HG03066 (cell line): ENCODE measurements at regions not wholly inside any gene's neighbourhood (a gene's known extent, or its start where the extent isn't known, plus 50 kb on each side); places are given as distances from the start of the nearest gene placed in this dataset.
"Not testable (repeated sequence)": the region's sequence is repeated elsewhere in the genome, so short reads cannot be mapped to it uniquely, and the experiment has no call there.

Experiments
- ATAC-seq: cut with Tn5 transposase; IDR thresholded peaks from one replicate; pipeline ENCODE4 v1.9.1; 2021; ENCODE audit warnings: low read depth; ENCODE audit not compliant: unreplicated experiment

DNA sequence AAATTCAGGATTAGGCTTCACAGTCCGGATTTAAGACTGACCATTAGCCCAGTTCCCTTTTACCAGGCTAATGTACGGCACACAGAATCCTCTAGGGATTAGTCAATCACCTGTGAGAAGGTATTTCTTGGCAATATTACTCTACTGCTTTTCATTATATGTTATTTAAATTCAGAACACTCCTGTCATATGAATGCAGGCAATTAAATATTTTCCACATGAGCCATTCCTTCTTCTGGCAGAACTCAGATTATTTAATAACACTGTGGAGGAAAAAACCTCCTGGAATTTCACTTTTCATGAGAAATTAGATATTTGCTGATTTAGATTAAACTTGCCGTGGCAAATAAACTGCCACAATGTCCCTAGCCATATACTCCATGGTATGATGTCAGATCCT lies 1357.5 kb upstream of the C9orf72 start:
- no peak for ATAC-seq

DNA sequence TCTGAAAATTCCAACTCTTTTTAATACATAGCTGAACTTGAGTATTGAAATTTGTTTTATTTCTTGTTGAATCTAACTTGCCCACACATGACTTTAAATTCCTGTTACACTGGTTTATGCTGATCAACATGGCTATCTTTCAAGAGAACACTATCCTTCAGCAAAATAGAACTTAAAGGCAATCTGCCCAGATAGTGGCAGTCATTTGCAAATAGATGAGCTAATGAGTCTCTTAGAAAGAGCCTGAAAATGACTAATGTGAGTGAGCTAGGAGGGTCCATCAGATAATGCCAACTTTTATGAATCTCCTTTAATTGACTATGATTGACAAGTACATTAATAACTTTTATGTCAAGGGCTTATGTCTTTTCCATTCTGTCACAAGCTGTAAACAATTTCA lies 1360.8 kb upstream of the C9orf72 start:
- ATAC-seq, result no peak

DNA sequence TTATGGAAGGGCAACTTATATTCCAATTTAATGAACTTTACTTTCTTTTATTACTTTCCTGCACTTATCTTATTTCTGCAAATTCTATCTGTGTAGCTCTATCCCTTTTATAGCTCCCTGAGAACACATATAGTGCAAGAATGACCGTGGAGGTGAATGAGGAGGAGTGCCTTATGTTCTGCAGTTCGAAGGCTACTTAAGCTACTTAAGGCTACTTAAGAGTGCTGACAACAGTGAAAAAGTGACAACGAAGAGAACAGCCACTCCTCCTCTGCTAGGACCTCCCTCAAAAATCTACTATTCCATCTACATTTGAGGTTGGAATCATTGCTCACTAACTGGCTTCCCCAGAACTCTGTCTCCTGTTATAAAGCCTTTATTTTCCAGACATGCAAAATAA lies 1365.7 kb upstream of the C9orf72 start:
- no peak for ATAC-seq

DNA sequence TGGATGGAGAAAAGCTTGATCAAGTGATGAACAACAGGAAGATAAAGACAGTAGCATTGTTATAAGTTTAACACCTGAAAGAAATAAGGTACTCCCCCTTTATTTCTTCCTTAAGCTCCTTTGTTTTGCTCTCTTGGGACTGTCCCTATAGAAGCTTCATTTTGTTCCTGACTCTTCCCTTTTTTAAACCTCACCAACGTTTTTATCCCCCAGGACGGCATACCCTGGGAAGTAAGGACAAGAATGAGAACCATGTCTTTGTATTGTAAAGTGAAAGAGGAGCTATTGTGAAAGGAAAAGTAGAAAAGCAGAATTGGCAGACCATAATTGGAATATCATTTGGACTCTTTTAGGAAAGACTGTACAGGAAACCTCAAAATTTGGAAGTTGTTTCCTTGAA lies 1368.6 kb upstream of the C9orf72 start:
- ATAC-seq, result no peak

DNA sequence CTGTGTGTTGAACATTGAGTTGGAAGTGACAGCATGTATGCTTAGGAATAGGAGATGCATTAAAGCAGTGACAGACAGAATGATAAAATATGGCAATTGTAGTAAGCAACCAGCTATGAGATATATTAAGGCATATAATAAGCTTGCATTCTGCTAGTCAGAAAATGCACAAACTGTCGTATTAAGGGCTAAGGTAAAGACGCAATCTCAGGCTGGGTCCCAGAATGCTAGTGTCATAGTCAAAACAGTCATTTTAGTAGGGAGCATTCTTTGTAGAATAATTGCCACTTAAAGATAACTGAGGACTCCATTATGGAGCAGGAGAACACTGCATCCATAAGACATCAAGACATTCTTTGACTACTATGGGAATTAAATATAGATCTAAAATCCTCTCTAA lies 1369.7 kb upstream of the C9orf72 start:
- ATAC-seq, result no peak

DNA sequence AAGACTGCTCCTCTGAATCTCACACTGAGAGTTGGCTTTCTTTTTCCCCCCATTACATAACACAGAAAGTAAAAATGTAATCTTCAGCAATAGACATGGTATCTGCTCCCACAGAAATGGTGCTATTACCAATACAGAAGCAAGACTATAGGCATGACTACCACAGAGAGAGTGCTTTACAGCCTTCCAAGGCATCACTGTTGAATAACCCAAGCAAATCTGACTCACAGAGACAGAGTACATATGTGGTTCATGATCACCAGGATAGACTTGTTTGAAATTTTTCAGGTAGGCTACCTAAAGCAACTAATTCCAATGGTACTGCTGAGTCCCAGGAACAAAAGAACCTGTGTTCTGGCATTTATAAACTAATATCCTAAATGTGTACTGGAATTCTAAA lies 1373.4 kb upstream of the C9orf72 start:
- no peak for ATAC-seq

DNA sequence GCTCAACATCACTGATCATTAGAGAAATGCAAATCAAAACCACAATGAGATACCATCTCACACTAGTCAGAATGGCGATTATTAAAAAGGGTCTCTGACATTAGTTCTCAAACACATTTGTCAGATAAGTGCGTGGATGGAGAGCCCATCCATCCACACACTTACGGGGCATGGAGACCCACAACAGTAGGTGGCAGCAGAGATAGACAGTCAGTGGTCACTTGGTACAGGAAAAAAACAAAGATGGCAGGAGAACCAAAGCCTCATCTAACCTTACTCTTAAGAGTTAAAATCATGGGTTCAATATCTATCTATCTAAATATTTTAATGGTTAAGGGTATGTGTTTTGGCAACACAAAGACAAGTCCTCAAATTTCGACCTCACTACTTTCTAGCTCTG lies 1378.7 kb upstream of the C9orf72 start:
- no peak for ATAC-seq

DNA sequence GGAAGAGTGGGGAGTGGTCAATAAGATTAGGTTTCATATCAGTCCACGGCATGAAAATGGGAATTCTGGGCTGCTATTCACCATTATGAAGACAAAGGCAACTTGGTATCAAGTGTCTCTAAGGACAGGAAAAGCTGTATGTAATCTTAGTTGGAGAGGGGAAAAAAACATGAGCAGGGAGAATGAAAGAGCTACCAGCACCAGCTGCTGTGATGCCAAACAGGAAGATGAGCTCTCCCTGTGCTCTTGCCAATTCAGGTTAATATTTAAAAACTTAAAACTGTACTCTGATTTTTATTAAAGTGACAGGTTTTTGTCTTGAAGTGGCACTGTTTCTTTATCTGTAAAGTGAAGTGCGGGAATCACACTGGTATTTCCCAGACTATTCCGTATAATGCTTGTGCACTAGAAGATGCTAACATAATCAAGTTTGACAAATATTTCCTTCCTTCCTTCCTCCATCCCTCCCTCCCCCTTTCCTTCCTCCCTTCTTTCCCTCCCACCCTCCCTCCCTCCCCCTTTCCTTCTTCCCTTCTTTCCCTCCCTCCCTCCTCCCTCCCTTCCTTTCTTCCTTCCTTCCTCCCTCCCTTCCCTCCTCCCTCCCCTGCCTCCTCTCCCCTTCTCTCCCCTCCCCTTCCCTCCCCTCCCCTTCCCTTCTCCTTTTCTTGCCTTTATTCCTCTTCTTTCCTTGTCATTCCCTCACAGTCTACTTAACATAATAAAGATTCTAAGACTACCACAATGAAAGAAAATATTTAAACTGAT lies 1383.0 kb upstream of the C9orf72 start:
- no peak for ATAC-seq

DNA sequence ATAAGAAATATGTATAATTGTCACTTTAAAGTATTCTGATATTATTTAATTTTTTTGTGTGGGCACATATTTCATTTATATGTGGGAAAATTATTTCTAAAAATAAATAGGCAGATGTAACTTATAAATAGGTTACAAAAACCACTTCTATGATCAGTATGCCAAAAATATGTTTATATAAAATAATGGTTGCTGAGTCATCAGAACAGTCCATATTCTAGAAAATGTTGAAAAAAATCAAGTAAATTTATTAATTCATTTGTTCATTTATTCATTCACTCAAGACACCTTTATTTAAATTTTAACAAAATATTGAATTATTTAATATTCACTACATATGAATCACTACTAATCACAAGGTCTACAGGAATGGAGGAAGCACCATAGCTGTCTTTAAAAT lies 1387.3 kb upstream of the C9orf72 start:
- no peak for ATAC-seq

DNA sequence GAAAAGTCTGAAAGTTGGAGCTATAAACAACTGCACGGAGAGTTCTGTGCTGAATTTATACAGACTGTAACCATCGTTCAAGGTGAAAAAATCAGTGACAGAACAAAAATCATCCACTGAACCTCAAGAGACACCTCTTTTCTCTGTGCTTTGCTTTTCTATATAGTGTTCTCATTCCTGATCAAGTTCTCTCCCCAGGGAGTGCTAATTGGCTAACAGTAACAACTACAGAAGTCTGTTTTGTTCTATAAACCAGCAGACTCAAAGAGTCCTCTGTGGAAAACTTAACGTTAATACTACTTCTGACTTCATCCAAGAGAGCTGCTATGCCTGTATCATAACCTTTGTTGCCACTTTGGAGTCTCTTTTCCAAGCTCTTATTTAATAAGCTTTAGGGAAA lies 1388.3 kb upstream of the C9orf72 start:
- ATAC-seq, result no peak

DNA sequence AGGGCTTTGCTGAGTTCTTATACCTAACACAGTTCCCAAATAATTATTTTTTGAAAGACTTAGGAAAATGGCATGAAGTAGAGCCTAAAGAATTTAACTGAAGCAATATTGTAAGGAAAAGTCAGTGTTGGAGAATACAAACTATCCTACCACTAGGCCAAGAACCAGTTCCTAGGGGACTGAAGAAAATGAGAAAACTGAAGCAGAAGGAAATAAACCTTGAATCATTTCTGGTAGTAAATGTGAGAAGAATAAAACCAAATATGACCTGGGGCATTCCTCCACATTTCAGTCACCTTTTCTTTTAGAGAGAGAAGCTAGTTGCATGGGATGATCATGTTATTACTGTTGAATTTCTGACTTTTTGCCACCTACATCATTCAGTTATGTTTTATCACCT lies 1393.9 kb upstream of the C9orf72 start:
- no peak for ATAC-seq

DNA sequence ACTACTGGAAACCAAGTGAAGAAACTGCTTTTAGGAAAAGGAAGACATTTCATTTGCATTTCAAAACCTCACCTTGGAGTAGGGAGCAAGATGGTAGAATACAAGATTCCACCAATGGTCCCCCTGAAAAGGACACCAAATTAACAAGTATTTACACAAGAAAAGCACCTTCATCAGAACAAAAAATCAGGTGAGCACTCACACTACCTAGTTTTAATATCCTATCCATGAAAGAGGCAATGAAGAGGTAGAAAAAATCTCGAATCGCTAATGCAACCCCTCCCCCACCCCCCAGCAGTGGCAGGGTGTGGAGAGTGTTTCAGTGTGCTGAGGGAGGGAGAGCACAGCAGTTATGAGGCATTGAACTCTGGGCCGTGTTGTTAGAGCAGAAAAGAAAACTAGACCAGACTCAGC lies 1397.0 kb upstream of the C9orf72 start:
- ATAC-seq, result no peak

DNA sequence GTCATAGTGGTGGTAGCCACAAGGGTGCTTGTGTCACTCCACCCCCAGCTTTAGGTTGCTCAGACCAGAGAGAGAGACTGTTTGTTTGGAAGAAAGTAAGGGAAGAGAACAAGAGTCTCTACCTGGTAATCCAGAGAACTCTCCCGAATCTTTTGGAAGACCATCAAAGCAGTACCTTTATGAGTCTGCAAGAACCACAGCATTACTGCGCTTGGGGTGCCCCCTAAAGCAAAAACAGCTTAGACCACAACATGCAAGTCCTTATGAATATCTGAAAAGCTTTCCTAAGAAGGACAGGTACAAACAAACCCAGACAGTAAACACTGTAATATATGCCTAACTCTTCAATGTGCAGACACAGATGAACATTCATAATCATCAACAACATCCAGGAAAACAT lies 1398.6 kb upstream of the C9orf72 start:
- no peak for ATAC-seq

DNA sequence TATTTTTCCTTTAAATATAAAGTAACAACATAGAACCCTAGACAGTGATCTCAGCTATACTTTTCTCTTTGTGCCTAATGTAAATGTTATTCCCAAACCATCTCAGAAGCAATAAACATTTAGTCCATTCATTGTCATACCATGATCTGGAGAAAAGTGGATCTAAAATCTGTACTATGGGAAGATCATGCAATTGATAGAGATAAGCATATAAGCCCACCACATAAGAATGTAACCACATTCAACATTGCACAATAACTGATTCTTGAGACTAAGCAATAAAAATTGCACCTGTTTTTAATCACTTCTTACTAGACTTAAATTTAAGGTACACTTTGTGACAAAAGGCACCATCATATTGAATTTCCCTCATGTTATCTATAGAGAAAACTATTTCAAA lies 1403.0 kb upstream of the C9orf72 start:
- ATAC-seq, result no peak

DNA sequence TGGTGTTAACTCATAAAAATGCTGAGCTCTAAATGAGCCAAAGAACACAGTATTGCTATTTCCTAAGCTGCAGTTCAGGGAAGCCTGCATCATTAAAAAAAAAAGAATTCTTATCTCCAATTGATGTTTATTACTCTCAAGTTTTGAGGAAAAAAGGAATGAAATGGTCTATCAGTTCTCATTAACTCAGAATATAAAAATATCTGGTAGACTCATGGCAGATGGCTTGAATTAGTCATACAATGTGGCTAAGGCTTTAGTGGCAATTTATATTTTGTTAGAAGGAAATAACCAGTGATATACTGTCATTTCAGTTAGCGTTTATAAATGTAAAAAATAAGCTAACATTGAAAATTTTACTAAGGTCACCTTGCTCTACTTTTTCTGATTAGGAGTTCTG lies 1403.4 kb upstream of the C9orf72 start:
- no peak for ATAC-seq

DNA sequence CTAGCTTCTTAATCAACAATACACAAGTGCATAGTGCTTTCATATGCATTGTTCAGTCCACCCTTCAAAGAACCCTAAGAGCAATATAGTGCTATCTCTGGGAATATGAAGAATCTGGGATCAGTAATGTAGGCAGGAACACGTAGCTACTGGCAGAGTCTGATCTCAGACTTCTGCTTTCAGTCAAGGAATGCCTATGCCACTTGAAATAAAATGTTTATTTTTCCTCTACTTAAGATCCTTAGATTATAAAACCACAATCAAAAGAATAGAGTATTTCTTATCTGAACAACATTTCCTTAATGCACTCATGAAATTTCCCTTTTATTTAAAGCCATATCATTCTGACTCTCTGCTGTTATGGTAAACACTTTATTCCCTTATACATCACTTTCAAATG lies 1407.8 kb upstream of the C9orf72 start:
- no peak for ATAC-seq

DNA sequence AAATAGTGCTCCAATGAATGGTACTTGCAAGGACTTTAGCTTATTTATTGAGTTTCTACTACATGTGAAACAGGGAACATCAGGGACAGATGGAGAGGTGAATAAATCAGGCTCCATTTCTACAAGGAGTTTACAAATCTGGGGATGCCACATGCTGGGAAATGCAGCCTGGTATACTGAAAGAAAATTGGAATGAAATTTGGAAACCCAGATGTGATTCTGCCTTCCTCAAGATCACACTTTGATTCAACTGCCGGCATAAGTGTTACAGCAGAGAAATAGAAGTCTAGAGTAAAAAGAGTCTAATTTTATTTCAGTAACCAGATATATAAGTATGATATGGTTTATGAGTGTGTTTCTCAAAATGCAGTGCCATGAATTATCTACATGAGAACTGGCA lies 1408.4 kb upstream of the C9orf72 start:
- no peak for ATAC-seq

DNA sequence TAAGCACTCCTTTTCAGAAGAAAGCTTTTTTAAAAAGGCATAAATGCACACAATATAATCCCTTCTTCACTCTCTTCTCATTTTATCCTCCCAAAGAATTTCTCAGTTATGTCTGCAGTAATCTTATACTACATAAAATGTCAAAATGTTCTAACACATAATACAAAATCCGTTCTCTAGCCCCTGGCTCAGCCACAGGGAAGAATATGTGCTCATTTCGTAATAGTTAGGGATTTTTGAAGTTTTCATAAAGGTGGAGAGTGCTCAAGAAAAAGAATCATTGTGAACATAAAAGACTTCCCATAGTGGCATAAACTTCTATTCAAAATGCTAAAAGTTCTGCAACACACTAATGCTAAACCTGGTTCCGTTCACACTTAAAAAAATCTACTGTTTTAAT lies 1410.7 kb upstream of the C9orf72 start:
- ATAC-seq, result no peak

DNA sequence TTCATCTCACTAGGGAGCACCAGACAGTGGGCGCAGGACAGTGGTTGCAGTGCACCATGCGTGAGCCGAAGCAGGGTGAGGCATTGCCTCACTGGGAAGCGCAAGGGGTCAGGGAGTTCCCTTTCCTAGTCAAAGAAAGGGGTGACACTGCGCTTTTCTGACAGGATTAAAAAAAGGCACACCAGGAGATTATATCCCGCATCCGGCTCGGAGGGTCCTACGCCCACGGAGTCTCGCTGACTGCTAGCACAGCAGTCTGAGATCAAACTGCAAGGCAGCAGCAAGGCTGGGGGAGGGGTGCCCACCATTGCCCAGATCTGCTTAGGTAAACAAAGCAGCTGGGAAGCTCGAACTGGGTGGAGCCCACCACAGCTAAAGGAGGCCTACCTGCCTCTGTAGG lies 1416.7 kb upstream of the C9orf72 start:
- ATAC-seq, result not testable (repeated sequence)

DNA sequence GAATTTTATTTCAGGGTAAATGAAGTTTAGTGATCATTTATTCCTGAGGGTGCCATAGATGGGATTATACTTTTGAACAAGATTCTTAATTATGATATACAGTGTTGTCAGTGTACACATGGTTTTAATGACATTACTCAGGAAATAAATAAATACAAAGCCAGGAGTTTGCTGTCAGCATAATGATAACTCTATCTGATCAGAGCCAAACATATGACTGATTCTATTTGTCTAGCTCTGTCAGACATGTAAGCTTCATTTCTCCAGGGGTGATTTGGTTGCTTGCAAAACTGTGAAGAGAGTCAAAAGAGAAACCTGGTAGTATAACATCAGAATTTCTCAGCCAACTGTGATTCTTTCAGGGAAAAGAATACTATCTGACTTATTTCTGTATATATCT lies 1425.8 kb upstream of the C9orf72 start:
- no peak for ATAC-seq

DNA sequence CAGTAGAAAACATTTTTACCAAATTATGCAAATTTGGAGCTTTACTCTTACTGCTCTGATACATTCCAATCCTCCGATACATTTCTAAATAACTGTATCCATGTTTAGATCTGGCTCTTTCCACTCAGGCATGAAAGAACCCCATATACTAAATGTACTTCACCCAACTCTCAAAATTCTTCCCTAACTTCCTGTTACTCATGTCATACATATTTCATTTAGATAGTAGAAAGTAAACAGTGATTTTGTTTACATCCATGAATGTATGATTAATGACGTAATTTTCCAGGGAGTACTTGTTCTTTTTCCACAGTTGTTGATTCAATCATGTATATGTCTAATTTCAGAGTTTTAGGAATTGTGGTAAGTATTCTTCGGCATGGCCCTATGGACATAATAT lies 1426.5 kb upstream of the C9orf72 start:
- no peak for ATAC-seq

DNA sequence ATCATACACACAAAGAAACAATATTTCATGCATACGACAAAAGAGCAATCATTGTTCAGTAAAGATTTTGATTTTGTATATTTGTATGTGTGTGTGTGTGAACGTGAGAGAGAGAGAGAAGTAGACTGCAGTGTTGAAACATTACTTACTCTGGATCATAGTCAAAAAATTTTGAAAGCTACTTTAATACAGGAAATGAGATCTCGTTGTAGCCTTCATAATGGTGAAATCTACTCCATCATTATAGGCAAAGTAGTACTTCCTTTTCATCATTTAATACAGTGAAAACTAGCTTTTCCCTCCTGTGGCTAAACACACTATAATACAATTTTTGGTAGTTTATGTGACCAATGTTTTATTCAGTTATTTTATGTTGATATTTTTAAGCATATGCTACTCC lies 1427.7 kb upstream of the C9orf72 start:
- no peak for ATAC-seq

DNA sequence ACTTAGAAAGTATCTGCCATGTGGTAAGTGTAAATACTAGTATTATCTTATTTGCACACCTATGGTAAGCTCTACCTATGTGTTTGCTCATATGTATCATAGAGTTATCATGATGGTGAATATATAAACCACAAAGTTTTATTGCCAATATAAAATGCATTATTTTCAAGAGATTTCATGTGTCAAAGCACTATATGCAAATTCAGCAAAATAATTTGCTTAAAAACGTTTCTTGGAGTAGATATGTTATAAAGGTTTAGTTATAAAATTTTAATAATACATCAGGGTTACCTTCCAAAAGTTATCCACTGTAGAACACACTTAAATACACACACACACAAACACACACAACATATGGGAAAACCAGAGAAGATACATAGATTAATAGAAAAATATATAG lies 1431.7 kb upstream of the C9orf72 start:
- no peak for ATAC-seq
